HG03558 (cell line): ENCODE measurements at regions not wholly inside any gene's neighbourhood (a gene's known extent, or its start where the extent isn't known, plus 50 kb on each side); places are given as distances from the start of the nearest gene placed in this dataset.
"Not testable (repeated sequence)": the region's sequence is repeated elsewhere in the genome, so short reads cannot be mapped to it uniquely, and the experiment has no call there.

ENCODE experiments used
- ATAC-seq: cut with Tn5 transposase; IDR thresholded peaks from one replicate; pipeline ENCODE4 v1.9.1; 2021; ENCODE audit warnings: moderate number of reproducible peaks; ENCODE audit not compliant: unreplicated experiment; ENCODE audit errors: extremely low read depth

GRCh38 chr2:21890716-21891115 is 766.9 kb downstream of the TDRD15 start:
- ATAC-seq, result no peak

GRCh38 chr2:21891191-21891590 is 767.4 kb downstream of the TDRD15 start:
- no peak for ATAC-seq

DNA sequence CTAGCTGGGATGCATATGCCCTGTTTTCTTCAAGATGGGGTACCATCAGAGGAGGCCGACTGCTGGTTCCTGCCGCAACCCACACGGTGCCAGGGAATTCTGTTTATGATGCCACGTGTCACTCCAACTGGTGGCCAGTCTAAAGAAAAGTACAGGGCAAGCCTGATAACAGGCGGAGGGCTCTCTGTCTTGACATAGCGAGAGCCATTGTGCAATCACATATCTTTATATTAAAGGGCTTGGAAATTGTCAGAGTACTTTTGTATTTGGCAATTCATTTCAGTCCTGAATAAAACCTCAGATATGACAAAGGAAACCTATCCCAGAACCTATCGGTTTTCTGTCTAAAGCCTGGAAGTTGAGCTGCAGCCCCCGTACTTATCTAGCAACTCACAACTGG is 768.4 kb downstream of the TDRD15 start:
- no peak for ATAC-seq

DNA sequence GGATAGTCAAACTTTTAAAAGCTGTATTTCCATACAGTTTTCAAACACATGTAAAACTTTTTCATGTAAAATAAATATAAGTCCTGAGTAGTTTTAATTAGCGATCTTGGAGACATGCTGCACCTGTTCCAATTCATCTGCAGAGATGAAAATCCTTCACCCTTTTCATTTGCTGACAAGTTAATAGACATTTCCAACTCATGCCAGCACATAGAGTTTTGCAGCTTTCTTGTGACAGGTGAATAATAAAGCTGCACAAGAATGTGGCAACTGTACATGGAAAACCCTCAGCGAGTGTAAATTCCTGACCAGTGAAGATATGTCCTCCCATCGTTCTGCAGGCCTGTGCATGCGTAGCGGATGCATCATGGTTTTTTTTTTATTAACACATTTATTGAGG is 771.4 kb downstream of the TDRD15 start:
- no peak for ATAC-seq

DNA sequence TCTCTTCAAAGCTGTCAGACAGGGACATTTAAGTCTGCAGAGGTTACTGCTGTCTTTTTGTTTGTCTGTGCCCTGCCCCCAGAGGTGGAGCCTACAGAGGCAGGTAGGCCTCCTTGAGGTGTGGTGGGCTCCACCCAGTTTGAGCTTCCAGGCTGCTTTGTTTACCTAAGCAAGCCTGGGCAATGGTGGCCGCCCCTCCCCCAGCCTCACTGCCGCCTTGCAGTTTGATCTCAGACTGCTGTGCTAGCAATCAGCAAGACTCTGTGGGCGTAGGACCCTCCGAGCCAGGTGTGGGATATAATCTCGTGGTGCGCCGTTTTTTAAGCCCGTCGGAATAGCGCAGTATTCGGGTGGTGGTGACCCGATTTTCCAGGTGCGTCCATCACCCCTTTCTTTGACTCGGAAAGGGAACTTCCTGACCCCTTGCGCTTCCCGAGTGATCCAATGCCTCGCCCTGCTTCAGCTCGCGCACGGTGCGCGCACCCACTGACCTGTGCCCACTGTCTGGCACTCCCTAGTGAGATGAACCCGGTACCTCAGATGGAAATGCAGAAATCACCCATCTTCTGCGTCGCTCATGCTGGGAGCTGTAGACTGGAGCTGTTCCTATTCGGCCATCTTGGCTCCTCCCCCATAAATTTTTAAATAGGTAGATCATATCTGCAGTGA is 785.1 kb downstream of the TDRD15 start:
- not testable (repeated sequence) for ATAC-seq

GRCh38 chr2:21910832-21911507 is 787.2 kb downstream of the TDRD15 start:
- ATAC-seq, result no peak

GRCh38 chr2:21912405-21912804 is 788.6 kb downstream of the TDRD15 start:
- ATAC-seq, result no peak

GRCh38 chr2:21915201-21915600 is 791.4 kb downstream of the TDRD15 start:
- no peak for ATAC-seq

DNA sequence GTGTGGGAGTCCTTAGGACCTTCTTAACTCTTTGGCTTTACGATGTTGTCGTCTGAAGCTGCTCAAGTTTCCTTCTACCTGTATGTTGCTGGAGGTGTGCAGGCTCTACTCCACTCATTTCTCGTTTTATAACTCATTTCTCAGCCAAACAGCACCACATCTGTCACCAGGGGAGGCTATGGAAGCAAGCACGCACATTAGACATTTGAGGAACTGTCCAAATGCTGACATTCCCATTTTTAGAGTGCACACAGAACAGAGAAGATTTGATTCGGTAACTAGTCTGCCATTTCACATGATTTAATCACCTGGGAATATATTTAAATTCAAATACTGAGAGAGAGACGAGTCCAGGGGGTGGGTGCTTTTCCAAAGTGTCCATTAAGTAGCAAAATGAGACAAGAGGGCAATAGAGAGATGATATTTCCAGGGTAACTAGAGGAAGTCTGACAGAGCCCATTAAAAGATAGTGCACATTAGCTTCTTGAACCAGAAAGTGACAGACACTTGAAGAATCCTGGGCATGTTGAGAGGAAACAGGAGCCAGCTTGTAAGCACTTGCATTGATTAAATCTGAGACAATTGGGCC is 793.3 kb downstream of the TDRD15 start:
- ATAC-seq, result no peak

- ATAC-seq, result no peak
These were observed 797.0 kb downstream of the TDRD15 start for GRCh38 chr2:21920721-21921120.

- peak; percentile 61 for ATAC-seq
These were observed 801.0 kb downstream of the TDRD15 start for GRCh38 chr2:21924640-21925285.

DNA sequence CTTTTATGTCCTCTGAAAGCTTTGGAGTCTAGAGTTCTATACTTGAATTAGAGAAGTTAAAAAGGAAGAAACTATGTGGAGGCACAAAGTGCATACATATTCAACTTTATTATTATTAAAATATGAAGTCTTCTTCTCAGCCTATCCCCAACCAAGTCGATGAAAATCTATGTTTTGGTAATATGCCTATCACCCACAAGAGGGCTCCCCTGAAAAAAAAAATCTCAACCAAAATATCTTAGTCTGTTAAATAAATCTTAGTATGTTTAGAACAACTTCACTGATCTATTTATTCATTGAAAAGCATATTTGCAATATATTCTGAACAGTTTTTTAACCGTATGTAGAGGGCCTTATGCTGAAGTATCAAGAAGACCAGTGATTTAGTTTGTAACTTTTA is 804.5 kb downstream of the TDRD15 start:
- ATAC-seq, result no peak

DNA sequence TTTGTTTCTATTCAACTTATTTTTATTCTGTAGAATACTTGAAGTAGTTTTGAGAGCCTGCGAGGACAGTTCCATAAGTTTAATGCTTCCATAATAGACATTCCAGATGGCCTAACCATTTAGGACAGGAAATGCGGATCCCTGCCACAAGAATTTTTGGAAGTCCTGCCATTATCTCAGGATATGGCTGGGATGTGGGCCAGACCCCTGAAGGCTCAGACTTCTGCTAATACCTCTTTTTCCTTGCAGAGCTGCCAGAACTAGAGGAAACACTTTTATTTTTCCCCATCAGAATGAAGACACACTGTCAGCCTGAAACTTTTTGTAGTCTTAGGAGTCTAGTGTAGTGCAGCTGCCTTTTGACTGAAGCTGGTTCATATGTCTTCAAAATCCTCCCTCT is 806.5 kb downstream of the TDRD15 start:
- ATAC-seq, result no peak

- no peak for ATAC-seq
These were observed 816.2 kb downstream of the TDRD15 start for GRCh38 chr2:21939967-21940366.

GRCh38 chr2:21944536-21944935 is 820.8 kb downstream of the TDRD15 start:
- no peak for ATAC-seq

GRCh38 chr2:21945658-21946057 is 821.9 kb downstream of the TDRD15 start:
- no peak for ATAC-seq

GRCh38 chr2:21947046-21947445 is 823.3 kb downstream of the TDRD15 start:
- no peak for ATAC-seq

- no peak for ATAC-seq
These were observed 842.4 kb downstream of the TDRD15 start for GRCh38 chr2:21966139-21966538.

DNA sequence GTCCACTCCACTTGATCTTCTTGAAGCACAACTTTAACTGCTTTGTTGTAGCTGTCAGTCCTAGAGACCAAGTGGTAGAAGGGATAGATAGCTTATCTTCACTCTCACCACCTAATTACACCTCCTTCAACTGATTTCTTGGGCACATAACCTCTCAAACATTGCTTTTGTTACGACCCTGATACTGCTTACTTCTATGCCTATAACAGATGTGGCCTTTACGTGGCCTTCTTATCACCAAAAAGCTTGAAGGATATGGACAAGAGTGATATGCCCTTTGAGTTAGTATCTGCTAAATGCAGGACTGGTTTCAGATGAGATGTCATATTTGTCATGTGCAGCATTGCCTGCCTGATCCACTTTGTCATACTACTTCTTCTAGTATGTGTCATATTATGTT is 847.2 kb downstream of the TDRD15 start:
- ATAC-seq, result no peak

DNA sequence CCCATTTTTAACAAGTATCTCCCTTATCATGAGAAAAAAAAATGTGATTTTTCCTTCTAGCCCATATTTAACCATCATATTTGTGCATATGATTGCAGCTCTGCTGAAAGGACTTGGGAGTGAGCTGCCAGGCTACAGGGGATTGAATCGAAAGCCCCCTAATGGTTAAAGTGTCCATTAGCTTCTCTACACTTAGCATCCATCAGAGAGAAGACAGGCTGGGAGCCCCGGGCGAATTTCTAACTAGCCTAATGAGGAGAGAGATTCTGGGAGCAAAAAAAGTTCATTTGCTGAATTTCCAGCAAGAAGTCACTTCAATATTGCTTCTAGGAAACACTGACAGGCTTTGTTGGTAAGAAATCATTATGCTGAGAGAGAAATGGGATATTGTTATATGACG is 848.8 kb downstream of the TDRD15 start:
- ATAC-seq, result no peak

DNA sequence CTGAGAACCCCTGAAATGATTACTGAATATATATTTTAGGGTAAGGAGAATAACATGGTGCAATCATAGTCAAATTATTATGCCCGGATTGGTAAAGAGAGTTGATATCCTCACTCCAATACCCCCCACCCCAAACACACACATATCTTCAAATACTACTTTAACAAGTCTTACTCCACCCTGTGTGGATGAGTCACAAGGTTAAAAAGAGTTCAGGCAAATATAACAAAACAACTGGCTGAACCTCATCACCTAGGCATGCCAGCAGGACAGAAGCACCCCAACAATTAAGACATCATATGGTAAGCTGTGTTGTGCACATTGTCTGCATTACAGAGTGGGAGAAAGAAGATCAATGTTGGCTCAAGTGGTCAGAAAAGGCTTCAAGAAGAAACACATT is 857.4 kb downstream of the TDRD15 start:
- no peak for ATAC-seq
